ENCODE measurements at regions not wholly inside any gene's neighbourhood (a gene's known extent, or its start where the extent isn't known, plus 50 kb on each side); places are given as distances from the start of the nearest gene placed in this dataset.

GRCh38 chr12:59036973-59037762 lies 116.9 kb upstream of the LRIG3 start:
- no peak overlapping the region for H3K4me3 ChIP-seq
- intact Hi-C loops (cut with DNase I): no loop called here
- no peaks in the 10 kb centered on the region for H3K27me3 ChIP-seq
- H3K4me1 ChIP-seq (replicated peaks in 1 of 2): no peaks in the 10 kb centered on the region
- H3K27ac ChIP-seq: no peak overlapping the region
- 55 to 60% (median 55%) methylated on average over 5 of the region's 5 CpGs for WGBS, 4 donors
- no peak for TF ChIP-seq CTCF (IDR thresholded peaks at IDR 0.05)
- TF ChIP-seq POLR2A (IDR thresholded peaks at IDR 0.05): no peak
- H3K36me3 ChIP-seq (replicated peaks in 1 of 2): no peaks in the 10 kb centered on the region
- H3K9me3 ChIP-seq (replicated peaks in 1 of 3): no peaks in the 10 kb centered on the region
- no peak for DNase-seq

- Histone ChIP-seq H3K9me3 (replicated peaks in 1 of 3) (no peaks in the 10 kb centered on the region), H3K27ac (no peak overlapping the region), H3K36me3 (replicated peaks in 1 of 2) (no peaks in the 10 kb centered on the region), H3K27me3 (no peaks in the 10 kb centered on the region), H3K4me3 (no peak overlapping the region), H3K4me1 (replicated peaks in 1 of 2) (no peaks in the 10 kb centered on the region)
- no peak for DNase-seq
- WGBS, 4 donors: 83 to 92% (median 87%) methylated on average over 2 of the region's 2 CpGs
- intact Hi-C loops (cut with DNase I): no loop called here
- no peak for TF ChIP-seq POLR2A (IDR thresholded peaks at IDR 0.05)
- TF ChIP-seq CTCF (IDR thresholded peaks at IDR 0.05): no peak
Observed at GRCh38 chr12:59036347-59036746, 116.0 kb upstream of the LRIG3 start.

GRCh38 chr12:59031313-59031712 lies 111.0 kb upstream of the LRIG3 start:
- no peaks in the 10 kb centered on the region for H3K9me3 ChIP-seq (replicated peaks in 1 of 3)
- TF ChIP-seq POLR2A (IDR thresholded peaks at IDR 0.05) (no peak), CTCF (IDR thresholded peaks at IDR 0.05) (no peak)
- H3K27ac ChIP-seq: no peak overlapping the region
- no peaks in the 10 kb centered on the region for H3K36me3 ChIP-seq (replicated peaks in 1 of 2)
- no peak overlapping the region for H3K4me3 ChIP-seq
- no peak for DNase-seq
- no peaks in the 10 kb centered on the region for H3K27me3 ChIP-seq
- no peaks in the 10 kb centered on the region for H3K4me1 ChIP-seq (replicated peaks in 1 of 2)
- intact Hi-C loops (cut with DNase I): no loop called here

GRCh38 chr12:59030415-59030814 lies 110.1 kb upstream of the LRIG3 start:
- H3K4me1 ChIP-seq (replicated peaks in 1 of 2): no peaks in the 10 kb centered on the region
- H3K4me3 ChIP-seq: no peak overlapping the region
- no peak for DNase-seq
- intact Hi-C loops (cut with DNase I): no loop called here
- H3K36me3 ChIP-seq (replicated peaks in 1 of 2): no peaks in the 10 kb centered on the region
- H3K9me3 ChIP-seq (replicated peaks in 1 of 3): no peaks in the 10 kb centered on the region
- no peaks in the 10 kb centered on the region for H3K27me3 ChIP-seq
- 69 to 84% (median 83%) methylated on average over 4 of the region's 4 CpGs for WGBS, 4 donors
- no peak overlapping the region for H3K27ac ChIP-seq
- TF ChIP-seq CTCF (IDR thresholded peaks at IDR 0.05): no peak
- no peak for TF ChIP-seq POLR2A (IDR thresholded peaks at IDR 0.05)
